ENCODE measurements at regions not wholly inside any gene's neighbourhood (a gene's known extent, or its start where the extent isn't known, plus 50 kb on each side); places are given as distances from the start of the nearest gene placed in this dataset.
A peak's percentile ranks its signal among the peaks of the same experiment; 100 is the strongest.
"Not testable (repeated sequence)": the region's sequence is repeated elsewhere in the genome, so short reads cannot be mapped to it uniquely, and the experiment has no call there.

GRCh38 chr14:101616202-101616601 is 54.9 kb downstream of the DIO3 start:
- no peak for DNase-seq

GRCh38 chr14:101619484-101619883 is 58.2 kb downstream of the DIO3 start:
- DNase-seq: no peak

GRCh38 chr14:101620031-101620788 is 58.9 kb downstream of the DIO3 start:
- DNase-seq: no peak

GRCh38 chr14:101620821-101621785 is 59.8 kb downstream of the DIO3 start:
- DNase-seq: no peak

- DNase-seq: no peak
Measured at GRCh38 chr14:101622251-101623076, 61.2 kb downstream of the DIO3 start.

- no peak for DNase-seq
Measured at GRCh38 chr14:101623077-101623372, 61.7 kb downstream of the DIO3 start.

GRCh38 chr14:101623685-101624444 is 62.6 kb downstream of the DIO3 start:
- no peak for DNase-seq

GRCh38 chr14:101624536-101624935 is 63.2 kb downstream of the DIO3 start:
- no peak for DNase-seq

GRCh38 chr14:101625336-101626097 is 64.2 kb downstream of the DIO3 start:
- no peak for DNase-seq

GRCh38 chr14:101626331-101626730 is 65.0 kb downstream of the DIO3 start:
- DNase-seq: no peak

- no peak for DNase-seq
Measured at GRCh38 chr14:101627915-101628262, 66.6 kb downstream of the DIO3 start.

GRCh38 chr14:101628471-101628966 is 67.2 kb downstream of the DIO3 start:
- peak; percentile 74 for DNase-seq

GRCh38 chr14:101628975-101629374 is 67.7 kb downstream of the DIO3 start:
- no peak for DNase-seq

- DNase-seq: no peak
Measured at GRCh38 chr14:101630056-101630965, 69.0 kb downstream of the DIO3 start.

GRCh38 chr14:101631199-101631598 is 69.9 kb downstream of the DIO3 start:
- no peak for DNase-seq

- not testable (repeated sequence) for DNase-seq
Measured at GRCh38 chr14:101631970-101632369, 70.7 kb downstream of the DIO3 start.

- DNase-seq: no peak
Measured at GRCh38 chr14:101632520-101632919, 71.2 kb downstream of the DIO3 start.

GRCh38 chr14:101633276-101633675 is 72.0 kb downstream of the DIO3 start:
- no peak for DNase-seq

GRCh38 chr14:101634202-101634849 is 73.0 kb downstream of the DIO3 start:
- DNase-seq: no peak

Data from stimulated activated CD4-positive, alpha-beta T cell treated with anti-CD3 and anti-CD28 coated beads, Interleukin-4, amount 100 ng/mL, for 1 hour (primary cell).